HG03439 (cell line): ENCODE measurements at regions not wholly inside any gene's neighbourhood (a gene's known extent, or its start where the extent isn't known, plus 50 kb on each side); places are given as distances from the start of the nearest gene placed in this dataset.
"Not testable (repeated sequence)": the region's sequence is repeated elsewhere in the genome, so short reads cannot be mapped to it uniquely, and the experiment has no call there.

ENCODE experiments used
- ATAC-seq: cut with Tn5 transposase; IDR thresholded peaks from one replicate; pipeline ENCODE4 v1.9.1; 2021; ENCODE audit warnings: mild to moderate bottlenecking, moderate library complexity; ENCODE audit not compliant: unreplicated experiment

- no peak for ATAC-seq
Observed at GRCh38 chr15:99481951-99482230, 83.9 kb upstream of the MEF2A start.

GRCh38 chr15:99482993-99483392 lies 82.8 kb upstream of the MEF2A start:
- ATAC-seq, result no peak

- no peak for ATAC-seq
Observed at GRCh38 chr15:99485153-99485961, 80.4 kb upstream of the MEF2A start.

- no peak for ATAC-seq
Observed at GRCh38 chr15:99485992-99486370, 79.8 kb upstream of the MEF2A start.

- ATAC-seq, result no peak
Observed at GRCh38 chr15:99486371-99487336, 79.1 kb upstream of the MEF2A start.

GRCh38 chr15:99487337-99487730 lies 78.5 kb upstream of the MEF2A start:
- ATAC-seq, result no peak

GRCh38 chr15:99492275-99492674 lies 73.5 kb upstream of the MEF2A start:
- ATAC-seq, result no peak

- ATAC-seq, result no peak
Observed at GRCh38 chr15:99492716-99493115, 73.1 kb upstream of the MEF2A start.

GRCh38 chr15:99493461-99493860 lies 72.3 kb upstream of the MEF2A start:
- ATAC-seq, result no peak

- ATAC-seq, result not testable (repeated sequence)
Observed at GRCh38 chr15:99494536-99495233, 71.1 kb upstream of the MEF2A start.

GRCh38 chr15:99495430-99496301 lies 70.1 kb upstream of the MEF2A start:
- ATAC-seq, result no peak

- no peak for ATAC-seq
Observed at GRCh38 chr15:99496302-99496629, 69.5 kb upstream of the MEF2A start.

- peak; percentile 57 for ATAC-seq
Observed at GRCh38 chr15:99502182-99502581, 63.6 kb upstream of the MEF2A start.

- ATAC-seq, result no peak
Observed at GRCh38 chr15:99502661-99503060, 63.1 kb upstream of the MEF2A start.

- ATAC-seq, result no peak
Observed at GRCh38 chr15:99503411-99503810, 62.4 kb upstream of the MEF2A start.

GRCh38 chr15:99504071-99504822 lies 61.5 kb upstream of the MEF2A start:
- ATAC-seq, result peak; percentile 20

GRCh38 chr15:99504823-99505551 lies 60.8 kb upstream of the MEF2A start:
- peak; percentile 28 for ATAC-seq

- no peak for ATAC-seq
Observed at GRCh38 chr15:99506399-99506798, 59.4 kb upstream of the MEF2A start.

GRCh38 chr15:99507016-99507503 lies 58.7 kb upstream of the MEF2A start:
- ATAC-seq, result no peak
